SK-N-SH (cell line): ENCODE measurements at regions not wholly inside any gene's neighbourhood (a gene's known extent, or its start where the extent isn't known, plus 50 kb on each side); places are given as distances from the start of the nearest gene placed in this dataset.

Experiments
- CTCF ChIA-PET: fragments of 300-600, 350-600 bp; formaldehyde crosslinking; extraction: SDS; loops from one replicate; lab custom pipeline; 2021; lab: Yijun Ruan, JAX
- POLR2A ChIA-PET: fragments of 350-600 bp; sonication (Branson Sonifier 250); formaldehyde crosslinking; extraction: SDS; loops from one replicate; lab custom pipeline; 2020; ENCODE audit warnings: antibody characterized with exemption, inconsistent platforms; lab: Yijun Ruan, JAX
- DNase-seq: peaks from one replicate; pipeline ENCODE4 v3.0.0; 2012
- H2AFZ ChIP-seq: fragments of 200-600 bp; sonication (generic); 2 replicates; pipeline ENCODE4 v1.8.1; 2016; ENCODE audit warnings: antibody characterized with exemption, mild to moderate bottlenecking, low read depth
- H3F3A ChIP-seq: fragments of 200-600 bp; sonication (generic); replicated peaks from 2 replicates; pipeline ENCODE3; 2016; ENCODE audit warnings: antibody characterized with exemption, mild to moderate bottlenecking; ENCODE audit not compliant: insufficient read depth
- H3K27ac ChIP-seq, 2 experiments: fragments of 200-500 bp in 1 of 2; fragments of 200-600 bp in 1 of 2; sonication (Bioruptor generic) in 1 of 2; sonication (generic), shearing (Covaris generic) in 1 of 2; 2 replicates each; pipeline versions ENCODE4 v1.5.1 to v1.6.1; 2014 to 2016; ENCODE audit warnings: low read depth in 2 of 2, inconsistent platforms in 1 of 2, low read length in 1 of 2, mild to moderate bottlenecking in 1 of 2, mixed read lengths in 1 of 2
- H3K27me3 ChIP-seq: fragments of 200-600 bp; sonication (generic), shearing (Covaris generic); 2 replicates; pipeline ENCODE4 v1.6.1; 2016; ENCODE audit warnings: mixed run types; ENCODE audit not compliant: insufficient read depth
- H3K36me3 ChIP-seq, 2 experiments: fragments of 200-500 bp in 1 of 2; fragments of 200-600 bp in 1 of 2; sonication (Bioruptor generic) in 1 of 2; sonication (generic) in 1 of 2; replicated peaks in 1 of 2; 2 replicates each; pipeline versions ENCODE3 to v1.5.1; 2014 to 2016; ENCODE audit warnings: low read length in 1 of 2, mild to moderate bottlenecking in 1 of 2; ENCODE audit not compliant: insufficient read depth in 2 of 2, control insufficient read depth in 1 of 2
- H3K4me1 ChIP-seq, 2 experiments: fragments of 200-500 bp in 1 of 2; fragments of 200-600 bp in 1 of 2; sonication (Bioruptor generic) in 1 of 2; sonication (generic), shearing (Covaris generic) in 1 of 2; 2 replicates each; pipeline versions ENCODE4 v1.5.1 to v1.6.1; 2014 to 2016; ENCODE audit warnings: low read depth in 1 of 2, low read length in 1 of 2, mixed run types in 1 of 2; ENCODE audit not compliant: insufficient read depth in 2 of 2, control insufficient read depth in 1 of 2
- H3K4me2 ChIP-seq: fragments of 200-600 bp; sonication (generic), shearing (Covaris generic); 2 replicates; pipeline ENCODE4 v1.6.1; 2017; ENCODE audit warnings: mixed run types
- H3K4me3 ChIP-seq, 2 experiments: fragments of 200-500 bp in 1 of 2; fragments of 200-600 bp in 1 of 2; sonication (Bioruptor generic) in 1 of 2; sonication (generic), shearing (Covaris generic) in 1 of 2; 2 replicates each; pipeline versions ENCODE4 v1.5.1 to v1.8.1; 2014 to 2016; ENCODE audit warnings: low read depth in 2 of 2, inconsistent platforms in 1 of 2, low read length in 1 of 2, mild to moderate bottlenecking in 1 of 2, mixed read lengths in 1 of 2, moderate library complexity in 1 of 2
- H3K79me2 ChIP-seq: fragments of 200-600 bp; sonication (generic); 2 replicates; pipeline ENCODE4 v1.8.1; 2017; ENCODE audit warnings: mild to moderate bottlenecking; ENCODE audit not compliant: insufficient read depth
- H3K9ac ChIP-seq: fragments of 200-600 bp; sonication (generic); 2 replicates; pipeline ENCODE4 v1.6.1; 2017; ENCODE audit warnings: mixed run types
- H3K9me2 ChIP-seq: fragments of 200-600 bp; sonication (generic); 2 replicates; pipeline ENCODE4 v1.6.1; 2017; ENCODE audit warnings: mixed run types
- H3K9me3 ChIP-seq: fragments of 200-600 bp; sonication (generic); 2 replicates; pipeline ENCODE4 v1.6.1; 2017; ENCODE audit warnings: mixed run types, mild to moderate bottlenecking, moderate library complexity
- H4K20me1 ChIP-seq: fragments of 200-600 bp; sonication (generic); 2 replicates; pipeline ENCODE4 v1.6.1; 2017; ENCODE audit warnings: mild to moderate bottlenecking, mixed run types; ENCODE audit not compliant: insufficient read depth
- CTCF ChIP-seq: fragments of 200-600 bp; sonication (generic); IDR thresholded peaks from 2 replicates; pipeline ENCODE4 v1.6.1; 2017; ENCODE audit warnings: antibody characterized with exemption, mild to moderate bottlenecking, moderate library complexity
- ELF1 ChIP-seq: IDR thresholded peaks from 2 replicates; pipeline ENCODE4 v1.4.0; 2012
- FOSL2 ChIP-seq: IDR thresholded peaks from 2 replicates; pipeline ENCODE4 v1.4.0; 2012; ENCODE audit warnings: low read depth, mild to moderate bottlenecking, moderate library complexity, borderline replicate concordance
- MAX ChIP-seq: IDR thresholded peaks from 2 replicates; pipeline ENCODE4 v1.4.0; 2012; ENCODE audit warnings: low read depth
- MEF2A ChIP-seq: IDR thresholded peaks from 2 replicates; pipeline ENCODE4 v1.4.0; 2012; ENCODE audit warnings: low read depth, borderline replicate concordance
- MXI1 ChIP-seq: IDR thresholded peaks from 2 replicates; pipeline ENCODE4 v1.6.1; 2012; ENCODE audit warnings: mild to moderate bottlenecking, low read depth, low read length, improper control_type of control experiment
- POLR2AphosphoS5 ChIP-seq: IDR thresholded peaks from 2 replicates; pipeline ENCODE4 v1.6.1; 2012; ENCODE audit warnings: low read depth, low read length
- RAD21 ChIP-seq: IDR thresholded peaks from 2 replicates; pipeline ENCODE4 v1.6.1; 2012; ENCODE audit warnings: mild to moderate bottlenecking, low read length
- RCOR1 ChIP-seq: fragments of 150-350 bp; IDR thresholded peaks from 2 replicates; pipeline ENCODE4 v1.6.1; 2017; ENCODE audit warnings: antibody characterized with exemption, low read length
- REST ChIP-seq: IDR thresholded peaks from 2 replicates; pipeline ENCODE4 v1.6.1; 2012; ENCODE audit warnings: mild to moderate bottlenecking, low read depth, low read length, moderate library complexity
- SIN3A ChIP-seq: IDR thresholded peaks from 2 replicates; pipeline ENCODE4 v1.6.1; 2012; ENCODE audit warnings: low read depth, mild to moderate bottlenecking, low read length, moderate library complexity, borderline replicate concordance
- SMC3 ChIP-seq: IDR thresholded peaks from 2 replicates; pipeline ENCODE4 v1.6.1; 2012; ENCODE audit warnings: low read depth, low read length, improper control_type of control experiment
- TEAD4 ChIP-seq: IDR thresholded peaks from 2 replicates; pipeline ENCODE4 v1.4.0; 2012; ENCODE audit warnings: mild to moderate bottlenecking, borderline replicate concordance; ENCODE audit not compliant: insufficient read depth
- USF2 ChIP-seq: fragments of 150-350 bp; IDR thresholded peaks from 2 replicates; pipeline ENCODE4 v1.6.1; 2017; ENCODE audit warnings: antibody characterized with exemption, low read length, low read depth, borderline replicate concordance
- WGBS: methylation state at CpG from one replicate; pipeline ENCODE4 v1.1.6; 2017; ENCODE audit warnings: low lambda C conversion rate; 5-methylcytosine and 5-hydroxymethylcytosine counted together
- TF ChIP-seq, protein P1 (sequence below): IDR thresholded peaks from 2 replicates; pipeline ENCODE4; 2012
- TF ChIP-seq, protein P2 (sequence below): IDR thresholded peaks from 2 replicates; pipeline ENCODE4 v1.4.0; 2012; ENCODE audit warnings: low read depth, borderline replicate concordance

GRCh38 chr7:38123494-38123893 is 54.6 kb upstream of the STARD3NL start:
- DNase-seq: no peak
- TF ChIP-seq RAD21: no peak
- TF ChIP-seq, protein P1, sequence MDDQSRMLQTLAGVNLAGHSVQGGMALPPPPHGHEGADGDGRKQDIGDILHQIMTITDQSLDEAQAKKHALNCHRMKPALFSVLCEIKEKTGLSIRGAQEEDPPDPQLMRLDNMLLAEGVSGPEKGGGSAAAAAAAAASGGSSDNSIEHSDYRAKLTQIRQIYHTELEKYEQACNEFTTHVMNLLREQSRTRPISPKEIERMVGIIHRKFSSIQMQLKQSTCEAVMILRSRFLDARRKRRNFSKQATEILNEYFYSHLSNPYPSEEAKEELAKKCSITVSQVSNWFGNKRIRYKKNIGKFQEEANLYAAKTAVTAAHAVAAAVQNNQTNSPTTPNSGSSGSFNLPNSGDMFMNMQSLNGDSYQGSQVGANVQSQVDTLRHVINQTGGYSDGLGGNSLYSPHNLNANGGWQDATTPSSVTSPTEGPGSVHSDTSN: no peak
- TF ChIP-seq, protein P2, sequence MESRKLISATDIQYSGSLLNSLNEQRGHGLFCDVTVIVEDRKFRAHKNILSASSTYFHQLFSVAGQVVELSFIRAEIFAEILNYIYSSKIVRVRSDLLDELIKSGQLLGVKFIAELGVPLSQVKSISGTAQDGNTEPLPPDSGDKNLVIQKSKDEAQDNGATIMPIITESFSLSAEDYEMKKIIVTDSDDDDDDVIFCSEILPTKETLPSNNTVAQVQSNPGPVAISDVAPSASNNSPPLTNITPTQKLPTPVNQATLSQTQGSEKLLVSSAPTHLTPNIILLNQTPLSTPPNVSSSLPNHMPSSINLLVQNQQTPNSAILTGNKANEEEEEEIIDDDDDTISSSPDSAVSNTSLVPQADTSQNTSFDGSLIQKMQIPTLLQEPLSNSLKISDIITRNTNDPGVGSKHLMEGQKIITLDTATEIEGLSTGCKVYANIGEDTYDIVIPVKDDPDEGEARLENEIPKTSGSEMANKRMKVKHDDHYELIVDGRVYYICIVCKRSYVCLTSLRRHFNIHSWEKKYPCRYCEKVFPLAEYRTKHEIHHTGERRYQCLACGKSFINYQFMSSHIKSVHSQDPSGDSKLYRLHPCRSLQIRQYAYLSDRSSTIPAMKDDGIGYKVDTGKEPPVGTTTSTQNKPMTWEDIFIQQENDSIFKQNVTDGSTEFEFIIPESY: no peak
- TF ChIP-seq RCOR1: no peak
- no peak for TF ChIP-seq SMC3
- TF ChIP-seq POLR2AphosphoS5: no peak
- no peak for TF ChIP-seq MXI1
- no peak for TF ChIP-seq MEF2A
- TF ChIP-seq FOSL2: no peak
- TF ChIP-seq USF2: no peak
- no peak for TF ChIP-seq SIN3A
- TF ChIP-seq CTCF: no peak
- TF ChIP-seq REST: no peak
- TF ChIP-seq ELF1: no peak
- no peak for TF ChIP-seq TEAD4
- TF ChIP-seq MAX: no peak
- WGBS: 51% methylated on average over 3 of the region's 3 CpGs

More at GRCh38 chr7:38123494-38123893, 54.6 kb upstream of the STARD3NL start:
- Histone ChIP-seq H3K4me2 (no peak overlapping the region), H2AFZ (no peak overlapping the region), H3K4me3 (no peak overlapping the region), H3K9me2 (no peaks in the 10 kb centered on the region), H3K79me2 (no peaks in the 10 kb centered on the region), H3K4me1 (no peaks in the 10 kb centered on the region), H3K9ac (no peak overlapping the region), H3F3A (peaks cover 4% of the 10 kb centered on the region), H3K36me3 (no peaks in the 10 kb centered on the region), H3K27ac (no peak overlapping the region), H3K27me3 (no peaks in the 10 kb centered on the region; the same call in 1 of the 2 replicates), H4K20me1 (no peaks in the 10 kb centered on the region), H3K9me3 (no peaks in the 10 kb centered on the region; the same call in 1 of the 2 replicates)
- CTCF ChIA-PET: no interaction called here
- POLR2A ChIA-PET: no interaction called here
